COLO668 (cell line): ENCODE measurements at regions not wholly inside any gene's neighbourhood (a gene's known extent, or its start where the extent isn't known, plus 50 kb on each side); places are given as distances from the start of the nearest gene placed in this dataset.

Source experiments
- DNase-seq: peaks from one replicate; lab custom pipeline; 2025; ENCODE audit not compliant: unreplicated experiment; lab: John Stamatoyannopoulos, UW

- DNase-seq = peak; percentile 97
Observed at GRCh38 chr14:100673085-100673806, 53.4 kb upstream of the DLK1 start.

GRCh38 chr14:100673807-100674154 is 52.9 kb upstream of the DLK1 start:
- no peak for DNase-seq

GRCh38 chr14:100674428-100674827 is 52.3 kb upstream of the DLK1 start:
- DNase-seq = no peak

- no peak for DNase-seq
Observed at GRCh38 chr14:100674897-100675619, 51.6 kb upstream of the DLK1 start.

GRCh38 chr14:100675699-100676684 is 50.7 kb upstream of the DLK1 start:
- no peak for DNase-seq
